ENCODE measurements at regions not wholly inside any gene's neighbourhood (a gene's known extent, or its start where the extent isn't known, plus 50 kb on each side); places are given as distances from the start of the nearest gene placed in this dataset.

DNA sequence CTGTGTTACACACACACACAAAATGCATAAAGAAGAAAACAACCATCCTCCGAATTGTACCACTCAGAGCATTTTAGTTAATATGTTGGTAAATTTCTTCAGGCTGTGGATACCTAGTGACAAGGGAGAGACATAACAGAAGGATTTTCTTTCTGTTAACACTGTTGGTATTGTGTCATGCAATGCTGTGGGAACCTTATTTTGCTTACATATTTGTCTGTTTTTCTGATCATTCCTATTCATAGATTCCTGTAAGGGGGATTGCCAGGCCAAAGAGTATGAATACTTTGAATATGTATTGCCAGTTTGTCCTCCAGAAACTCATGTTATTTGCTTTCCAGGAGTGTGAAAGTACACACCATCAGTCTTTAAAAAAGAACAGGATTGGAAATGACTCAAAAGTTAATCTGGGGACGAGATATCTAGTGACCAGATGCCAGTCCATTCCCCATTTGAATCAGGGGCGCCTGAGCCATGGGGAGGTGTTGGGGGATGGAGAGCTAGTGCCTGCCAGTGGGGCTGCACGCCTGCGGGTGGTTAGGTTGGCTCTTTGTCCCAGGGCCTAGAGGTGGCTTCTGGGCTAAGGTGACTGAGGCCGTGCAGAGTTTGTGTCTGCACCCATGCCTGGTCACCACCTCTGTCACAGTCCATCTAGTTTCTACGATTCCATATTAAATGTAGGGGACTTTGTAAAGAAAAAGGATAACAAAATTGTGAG, 142.0 kb downstream of the PTPN20 start:
- TF ChIP-seq, protein P1, sequence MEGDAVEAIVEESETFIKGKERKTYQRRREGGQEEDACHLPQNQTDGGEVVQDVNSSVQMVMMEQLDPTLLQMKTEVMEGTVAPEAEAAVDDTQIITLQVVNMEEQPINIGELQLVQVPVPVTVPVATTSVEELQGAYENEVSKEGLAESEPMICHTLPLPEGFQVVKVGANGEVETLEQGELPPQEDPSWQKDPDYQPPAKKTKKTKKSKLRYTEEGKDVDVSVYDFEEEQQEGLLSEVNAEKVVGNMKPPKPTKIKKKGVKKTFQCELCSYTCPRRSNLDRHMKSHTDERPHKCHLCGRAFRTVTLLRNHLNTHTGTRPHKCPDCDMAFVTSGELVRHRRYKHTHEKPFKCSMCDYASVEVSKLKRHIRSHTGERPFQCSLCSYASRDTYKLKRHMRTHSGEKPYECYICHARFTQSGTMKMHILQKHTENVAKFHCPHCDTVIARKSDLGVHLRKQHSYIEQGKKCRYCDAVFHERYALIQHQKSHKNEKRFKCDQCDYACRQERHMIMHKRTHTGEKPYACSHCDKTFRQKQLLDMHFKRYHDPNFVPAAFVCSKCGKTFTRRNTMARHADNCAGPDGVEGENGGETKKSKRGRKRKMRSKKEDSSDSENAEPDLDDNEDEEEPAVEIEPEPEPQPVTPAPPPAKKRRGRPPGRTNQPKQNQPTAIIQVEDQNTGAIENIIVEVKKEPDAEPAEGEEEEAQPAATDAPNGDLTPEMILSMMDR (IDR thresholded peaks at IDR 0.05; ENCODE audit: low read depth, low read length) = no peak
- DNase-seq (ENCODE audit: extremely low read depth, low read depth) = no peak

DNA sequence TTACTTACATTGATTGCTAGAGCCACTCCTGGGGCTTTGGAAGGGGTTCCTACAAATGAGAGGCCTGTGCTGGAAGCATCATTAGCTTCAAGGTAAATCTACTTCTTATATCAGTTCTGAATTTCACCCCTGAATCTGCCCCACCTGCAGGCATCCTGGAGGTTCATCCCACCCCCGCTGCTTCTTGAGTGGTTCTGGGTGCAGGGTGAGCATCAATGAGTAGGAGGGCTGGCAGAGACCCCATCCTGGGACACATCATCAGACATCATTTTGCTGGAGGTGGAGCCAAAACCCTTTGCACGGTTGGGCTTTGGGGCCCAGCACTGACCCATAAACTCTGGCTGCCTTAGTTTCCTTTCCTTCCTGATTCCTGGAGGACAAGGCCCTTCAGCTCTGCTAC, 143.7 kb downstream of the PTPN20 start:
- TF ChIP-seq, protein P1 (IDR thresholded peaks at IDR 0.05; ENCODE audit: low read depth, low read length) = no peak

DNA sequence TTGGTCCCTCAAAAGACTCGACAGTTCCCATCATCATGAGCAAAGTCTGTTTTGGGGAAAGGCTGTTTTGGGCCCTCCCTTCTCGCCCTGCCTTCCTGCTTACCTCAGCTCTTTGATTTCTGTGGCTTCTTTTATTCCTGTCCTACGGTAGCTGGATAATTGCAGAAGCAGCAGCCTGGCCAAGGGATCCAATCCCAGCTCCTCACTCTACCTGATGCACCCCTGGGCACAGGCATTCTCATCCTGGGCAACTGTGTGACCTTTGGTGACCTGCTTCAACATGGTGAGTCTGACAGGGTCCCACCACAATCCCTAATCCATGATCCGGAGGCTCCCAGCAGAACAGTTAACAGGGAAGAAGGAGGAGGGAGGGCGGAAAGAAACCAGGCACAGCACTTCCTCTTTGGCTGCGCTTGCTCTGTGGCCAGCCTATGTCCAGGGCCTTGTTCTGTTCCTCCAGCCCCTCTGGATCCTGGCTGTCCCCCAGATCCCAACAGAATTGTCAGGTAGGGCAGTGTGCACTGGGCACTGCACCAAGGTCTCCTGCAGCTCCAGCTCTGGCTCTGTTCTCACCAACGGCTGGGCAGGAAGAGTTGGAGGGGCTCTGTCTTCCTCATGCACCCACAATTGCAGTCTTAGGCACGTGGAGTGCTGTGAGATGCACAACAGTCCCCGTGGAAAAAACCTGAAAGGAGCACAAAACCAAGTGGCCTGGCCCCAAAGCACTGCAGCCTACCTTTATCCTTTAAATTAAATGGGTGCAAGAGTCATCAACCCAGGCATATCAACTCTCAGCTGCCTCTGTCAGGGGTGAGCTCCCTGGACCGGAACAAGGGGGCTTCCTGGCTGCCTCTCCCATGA, 144.4 kb downstream of the PTPN20 start:
- DNase-seq (ENCODE audit: extremely low read depth, low read depth) = no peak
- TF ChIP-seq, protein P1 (IDR thresholded peaks at IDR 0.05; ENCODE audit: low read depth, low read length) = no peak

More for the DNA sequence above, 143.7 kb downstream of the PTPN20 start:
- DNase-seq (ENCODE audit: extremely low read depth, low read depth) = no peak

- TF ChIP-seq, protein P1 (IDR thresholded peaks at IDR 0.05; ENCODE audit: low read depth, low read length) = no peak
Observed at GRCh38 chr10:47056247-47056510, 145.0 kb downstream of the PTPN20 start.

GRCh38 chr10:47057471-47057870, 146.2 kb downstream of the PTPN20 start:
- TF ChIP-seq, protein P1 (IDR thresholded peaks at IDR 0.05; ENCODE audit: low read depth, low read length) = no peak
- no peak for DNase-seq (ENCODE audit: extremely low read depth, low read depth)

More at GRCh38 chr10:47056247-47056510, 145.0 kb downstream of the PTPN20 start:
- no peak for DNase-seq (ENCODE audit: extremely low read depth, low read depth)

- TF ChIP-seq, protein P1 (IDR thresholded peaks at IDR 0.05; ENCODE audit: low read depth, low read length) = no peak
Observed at GRCh38 chr10:47058032-47058702, 146.9 kb downstream of the PTPN20 start.

DNA sequence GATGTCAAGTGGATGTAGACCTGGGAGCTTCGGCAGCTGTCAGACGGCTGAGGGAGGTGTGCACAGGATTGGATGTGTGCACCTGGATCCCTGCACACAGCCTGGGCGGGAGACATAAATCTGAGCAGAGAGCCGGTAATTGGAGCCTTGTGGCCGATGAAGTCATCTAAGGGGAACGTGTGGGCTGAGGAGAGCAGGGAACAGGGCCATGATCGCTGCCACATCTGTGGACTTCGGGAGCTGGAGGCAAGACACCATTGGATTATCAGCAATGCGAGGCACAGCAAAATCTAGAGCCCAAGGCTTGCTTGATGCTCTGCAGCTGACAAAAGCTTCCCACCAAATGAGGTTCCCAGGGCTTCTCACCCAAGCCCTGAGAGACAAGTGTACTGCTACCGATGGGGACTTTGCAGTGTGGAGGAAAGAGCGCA, 147.7 kb downstream of the PTPN20 start:
- no peak for DNase-seq (ENCODE audit: extremely low read depth, low read depth)
- TF ChIP-seq, protein P1 (IDR thresholded peaks at IDR 0.05; ENCODE audit: low read depth, low read length) = no peak

More at GRCh38 chr10:47058032-47058702, 146.9 kb downstream of the PTPN20 start:
- DNase-seq (ENCODE audit: extremely low read depth, low read depth) = no peak

Measured in AG09319 (cell line).